ENCODE measurements at regions not wholly inside any gene's neighbourhood (a gene's known extent, or its start where the extent isn't known, plus 50 kb on each side); places are given as distances from the start of the nearest gene placed in this dataset.

DNA sequence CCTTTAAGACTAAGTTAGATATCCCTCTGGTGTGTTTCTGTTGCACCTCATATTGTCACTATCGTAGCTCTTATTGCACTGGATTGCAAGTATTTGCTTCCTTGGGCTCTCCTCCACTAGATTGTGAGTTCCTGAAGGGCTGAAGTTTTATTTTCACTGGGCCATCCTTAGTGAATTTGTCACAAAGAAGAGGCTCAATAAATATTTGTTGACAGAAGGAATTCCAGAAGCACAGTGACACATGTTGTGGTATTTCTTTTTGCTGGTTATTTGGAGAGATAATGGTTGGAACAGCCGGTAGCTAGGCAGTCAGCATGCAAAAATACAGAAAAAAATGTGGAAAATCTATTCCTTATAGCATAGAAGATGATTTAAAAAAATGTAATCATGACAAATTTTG lies 129.9 kb upstream of the ZRANB2 start:
- Histone ChIP-seq H3K4me1 (no peaks in the 10 kb centered on the region), H3K36me3 (no peaks in the 10 kb centered on the region), H3K27ac (no peak overlapping the region), H3K9me3 (no peaks in the 10 kb centered on the region), H3K4me3 (no peak overlapping the region), H3K27me3 (no peaks in the 10 kb centered on the region)
- intact Hi-C loops (cut with DNase I), result no loop called here
- DNase-seq (no peak), ATAC-seq (no peak)
- TF ChIP-seq, protein P1, sequence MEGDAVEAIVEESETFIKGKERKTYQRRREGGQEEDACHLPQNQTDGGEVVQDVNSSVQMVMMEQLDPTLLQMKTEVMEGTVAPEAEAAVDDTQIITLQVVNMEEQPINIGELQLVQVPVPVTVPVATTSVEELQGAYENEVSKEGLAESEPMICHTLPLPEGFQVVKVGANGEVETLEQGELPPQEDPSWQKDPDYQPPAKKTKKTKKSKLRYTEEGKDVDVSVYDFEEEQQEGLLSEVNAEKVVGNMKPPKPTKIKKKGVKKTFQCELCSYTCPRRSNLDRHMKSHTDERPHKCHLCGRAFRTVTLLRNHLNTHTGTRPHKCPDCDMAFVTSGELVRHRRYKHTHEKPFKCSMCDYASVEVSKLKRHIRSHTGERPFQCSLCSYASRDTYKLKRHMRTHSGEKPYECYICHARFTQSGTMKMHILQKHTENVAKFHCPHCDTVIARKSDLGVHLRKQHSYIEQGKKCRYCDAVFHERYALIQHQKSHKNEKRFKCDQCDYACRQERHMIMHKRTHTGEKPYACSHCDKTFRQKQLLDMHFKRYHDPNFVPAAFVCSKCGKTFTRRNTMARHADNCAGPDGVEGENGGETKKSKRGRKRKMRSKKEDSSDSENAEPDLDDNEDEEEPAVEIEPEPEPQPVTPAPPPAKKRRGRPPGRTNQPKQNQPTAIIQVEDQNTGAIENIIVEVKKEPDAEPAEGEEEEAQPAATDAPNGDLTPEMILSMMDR (IDR thresholded peaks at IDR 0.05), result no peak

DNA sequence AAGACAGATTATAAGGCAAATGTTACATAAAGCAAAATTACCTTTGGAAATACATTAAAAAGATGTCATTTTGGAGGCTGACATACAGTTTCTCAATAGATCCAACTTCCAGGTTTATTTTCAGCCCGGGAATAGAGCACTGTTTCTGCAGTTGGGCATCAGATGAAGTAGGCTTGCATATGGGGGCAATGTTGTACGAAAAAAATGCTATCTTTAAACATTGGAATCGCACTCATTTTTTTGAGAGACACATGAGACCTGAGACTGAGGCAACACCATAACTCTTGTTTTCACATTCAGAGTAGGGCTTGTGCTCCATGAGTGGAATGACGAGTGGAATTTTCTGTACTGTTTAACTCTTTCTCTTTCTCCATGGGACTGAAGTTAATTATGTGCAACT lies 122.4 kb upstream of the ZRANB2 start:
- H3K36me3 ChIP-seq, result no peaks in the 10 kb centered on the region
- no peaks in the 10 kb centered on the region for H3K9me3 ChIP-seq
- intact Hi-C loops (cut with DNase I), result no loop called here
- H3K27ac ChIP-seq, result no peak overlapping the region
- TF ChIP-seq, protein P1 (IDR thresholded peaks at IDR 0.05), result no peak
- no peaks in the 10 kb centered on the region for H3K27me3 ChIP-seq
- no peak overlapping the region for H3K4me3 ChIP-seq
- H3K4me1 ChIP-seq, result no peaks in the 10 kb centered on the region
- ATAC-seq (no peak), DNase-seq (no peak)

DNA sequence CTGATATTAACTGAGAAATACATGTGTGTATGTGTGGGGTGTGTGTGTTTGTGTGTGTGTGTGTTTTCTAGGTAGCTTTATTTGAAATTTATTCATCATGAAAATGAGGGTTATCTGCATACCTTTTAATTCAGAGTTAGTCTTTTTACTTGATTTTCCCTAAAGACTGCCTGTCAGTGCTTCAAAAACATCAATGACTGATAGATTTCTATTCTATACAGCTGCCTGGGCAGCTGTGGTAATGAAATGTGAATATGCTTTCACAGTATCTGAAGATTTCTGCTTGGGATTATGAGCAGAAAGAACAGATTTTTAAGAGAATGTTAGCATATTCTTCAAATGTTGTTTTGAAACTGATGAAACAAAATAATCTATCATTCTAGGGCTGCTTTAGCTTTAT lies 119.7 kb upstream of the ZRANB2 start:
- Histone ChIP-seq H3K4me1 (no peaks in the 10 kb centered on the region), H3K4me3 (no peak overlapping the region), H3K36me3 (no peaks in the 10 kb centered on the region), H3K27me3 (no peaks in the 10 kb centered on the region), H3K27ac (no peak overlapping the region), H3K9me3 (no peaks in the 10 kb centered on the region)
- intact Hi-C loops (cut with DNase I), result no loop called here
- DNase-seq (no peak), ATAC-seq (no peak)
- TF ChIP-seq, protein P1 (IDR thresholded peaks at IDR 0.05), result no peak

- TF ChIP-seq, protein P1 (IDR thresholded peaks at IDR 0.05), result peak; percentile 45
Observed at GRCh38 chr1:71196685-71197084, 115.8 kb upstream of the ZRANB2 start.

DNA sequence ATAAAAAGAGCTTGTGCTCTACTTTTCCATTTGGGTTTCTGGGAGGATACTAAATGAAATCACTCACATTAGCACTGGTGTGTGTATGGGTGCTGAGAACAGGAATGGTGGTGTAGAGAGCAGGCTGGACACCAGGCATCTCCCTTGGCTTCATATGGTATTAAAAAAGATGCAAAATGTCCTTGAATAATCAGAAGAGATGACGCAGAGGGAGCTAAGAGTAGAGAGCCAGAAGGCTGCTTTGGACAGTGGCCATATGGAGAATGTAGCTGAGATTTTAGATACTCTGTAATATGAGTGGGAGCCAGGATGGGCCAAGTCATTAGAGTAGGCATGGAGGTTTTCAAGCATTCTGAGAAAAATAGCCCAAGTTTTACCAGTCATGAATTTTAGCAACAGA lies 112.3 kb upstream of the ZRANB2 start:
- ATAC-seq (no peak), DNase-seq (no peak)
- H3K36me3 ChIP-seq, result no peaks in the 10 kb centered on the region
- TF ChIP-seq, protein P1 (IDR thresholded peaks at IDR 0.05), result no peak
- no peaks in the 10 kb centered on the region for H3K9me3 ChIP-seq
- H3K4me3 ChIP-seq, result no peak overlapping the region
- H3K27me3 ChIP-seq, result no peaks in the 10 kb centered on the region
- intact Hi-C loops (cut with DNase I), result no loop called here
- H3K4me1 ChIP-seq, result no peaks in the 10 kb centered on the region
- H3K27ac ChIP-seq, result no peak overlapping the region

More at GRCh38 chr1:71196685-71197084, 115.8 kb upstream of the ZRANB2 start:
- ATAC-seq (peak; percentile 49), DNase-seq (no peak)
- intact Hi-C loops (cut with DNase I), result no loop called here
- Histone ChIP-seq H3K36me3 (no peaks in the 10 kb centered on the region), H3K27ac (no peak overlapping the region), H3K4me1 (no peaks in the 10 kb centered on the region), H3K9me3 (no peaks in the 10 kb centered on the region), H3K4me3 (no peak overlapping the region), H3K27me3 (no peaks in the 10 kb centered on the region)

DNA sequence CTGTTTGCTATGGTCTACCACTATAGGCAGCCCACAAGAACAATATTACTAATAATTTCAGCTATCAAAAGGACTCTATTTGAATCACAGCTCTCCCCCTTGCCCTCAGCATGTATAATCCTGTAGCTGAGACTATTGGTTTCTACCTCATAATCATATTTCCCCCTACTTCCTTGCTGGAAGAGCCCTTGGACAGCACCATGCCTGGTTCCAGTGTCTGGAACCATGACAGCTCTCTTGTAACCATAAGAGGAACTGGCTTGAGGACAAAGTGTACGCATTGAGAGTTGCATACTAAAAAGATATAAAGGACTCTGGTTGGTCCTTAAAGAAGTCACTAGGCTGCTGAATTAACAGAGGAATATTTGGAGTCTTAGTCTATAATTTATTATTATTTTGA lies 110.7 kb upstream of the ZRANB2 start:
- ATAC-seq (peak; percentile 52), DNase-seq (no peak)
- Histone ChIP-seq H3K27ac (no peak overlapping the region), H3K27me3 (no peaks in the 10 kb centered on the region), H3K4me3 (no peak overlapping the region), H3K36me3 (no peaks in the 10 kb centered on the region), H3K4me1 (no peaks in the 10 kb centered on the region), H3K9me3 (no peaks in the 10 kb centered on the region)
- TF ChIP-seq, protein P1 (IDR thresholded peaks at IDR 0.05), result no peak
- intact Hi-C loops (cut with DNase I), result no loop called here
